ENCODE measurements at regions not wholly inside any gene's neighbourhood (a gene's known extent, or its start where the extent isn't known, plus 50 kb on each side); places are given as distances from the start of the nearest gene placed in this dataset.

GRCh38 chr5:106121972-106122605 is 1548.6 kb downstream of the EFNA5 start:
- TF ChIP-seq TAF1 (IDR thresholded peaks at IDR 0.05; ENCODE audit: borderline replicate concordance, insufficient read depth, low read length), result no peak
- TF ChIP-seq POLR2AphosphoS5 (IDR thresholded peaks at IDR 0.05; ENCODE audit: low read depth, low read length), result no peak
- no peak for TF ChIP-seq SIN3A (IDR thresholded peaks at IDR 0.05; ENCODE audit: borderline replicate concordance, insufficient read depth, low read length)
- no peak for TF ChIP-seq REST (IDR thresholded peaks at IDR 0.05; ENCODE audit: insufficient read depth in 1 of 2, low read depth in 2 of 2, low read length in 2 of 2)
- TF ChIP-seq FOXP2 (optimal IDR thresholded peaks at IDR 0.05; ENCODE audit: borderline replicate concordance, extremely low read depth, extremely low read length, insufficient read depth), result no peak

Data from PFSK-1 (cell line).